ENCODE measurements at regions not wholly inside any gene's neighbourhood (a gene's known extent, or its start where the extent isn't known, plus 50 kb on each side); places are given as distances from the start of the nearest gene placed in this dataset.

GRCh38 chr3:67077656-67078055 is 79.5 kb downstream of the KBTBD8 start:
- Mint-ChIP-seq H3K9me3 (no peaks in the 10 kb centered on the region), H3K27ac (no peak overlapping the region), H3K36me3 (no peaks in the 10 kb centered on the region), H3K27me3 (no peaks in the 10 kb centered on the region), H3K4me3 (no peak overlapping the region), H3K4me1 (ENCODE audit: unreplicated experiment) (peaks cover 5% of the 10 kb centered on the region)
- no peak for TF ChIP-seq CTCF (conservative IDR thresholded peaks at IDR 0.05)
- DNase-seq (ENCODE audit: extremely low spot score, unreplicated experiment): no peak

GRCh38 chr3:67082533-67083024 is 84.5 kb downstream of the KBTBD8 start:
- no peak for TF ChIP-seq CTCF (conservative IDR thresholded peaks at IDR 0.05)
- Mint-ChIP-seq H3K36me3 (no peaks in the 10 kb centered on the region), H3K9me3 (peaks cover 4% of the 10 kb centered on the region), H3K4me3 (no peak overlapping the region), H3K4me1 (ENCODE audit: unreplicated experiment) (no peaks in the 10 kb centered on the region), H3K27ac (no peak overlapping the region), H3K27me3 (no peaks in the 10 kb centered on the region)
- DNase-seq (ENCODE audit: extremely low spot score, unreplicated experiment): no peak

DNA sequence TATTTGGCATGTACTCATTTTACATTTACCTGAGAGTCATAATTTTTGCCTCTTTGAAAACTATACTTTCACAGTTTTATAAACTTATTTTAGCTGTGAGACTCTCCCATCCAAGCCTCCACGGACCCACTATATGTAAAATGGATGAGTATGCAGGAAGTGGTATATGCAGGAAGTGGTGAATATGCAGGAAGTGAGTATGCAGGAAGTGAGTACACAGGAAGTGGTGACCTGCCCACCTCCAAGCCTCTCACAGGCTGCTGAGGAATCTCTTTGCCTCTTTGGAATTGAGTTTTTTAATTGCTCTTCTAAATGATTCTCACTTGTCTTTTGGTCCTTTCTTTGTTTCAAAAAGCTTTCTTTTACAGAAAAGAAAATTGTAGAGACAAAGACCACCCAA is 85.2 kb downstream of the KBTBD8 start:
- peaks cover 4% of the 10 kb centered on the region for H3K9me3 Mint-ChIP-seq
- H3K27me3 Mint-ChIP-seq: no peaks in the 10 kb centered on the region
- no peaks in the 10 kb centered on the region for H3K36me3 Mint-ChIP-seq
- H3K27ac Mint-ChIP-seq: no peak overlapping the region
- DNase-seq (ENCODE audit: extremely low spot score, unreplicated experiment): no peak
- H3K4me3 Mint-ChIP-seq: no peak overlapping the region
- no peak for TF ChIP-seq CTCF (conservative IDR thresholded peaks at IDR 0.05)
- H3K4me1 Mint-ChIP-seq (ENCODE audit: unreplicated experiment): no peaks in the 10 kb centered on the region

DNA sequence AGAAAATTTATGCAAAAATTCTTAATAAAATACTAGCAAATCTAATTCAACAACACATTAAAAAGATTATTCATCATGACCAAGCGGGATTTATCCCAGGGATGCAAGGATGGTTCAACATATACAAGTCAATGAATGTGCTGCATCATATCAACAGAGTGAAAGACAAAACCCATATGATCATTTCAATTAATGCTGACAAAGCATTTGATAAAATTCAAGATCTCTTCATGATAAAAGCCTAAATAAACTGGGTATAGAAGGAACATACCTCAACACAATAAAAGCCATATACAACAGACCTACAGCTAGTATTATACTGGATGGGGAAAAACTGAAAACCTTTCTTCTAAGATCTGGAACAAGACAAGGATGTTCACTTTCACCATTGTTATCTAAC is 89.7 kb downstream of the KBTBD8 start:
- no peaks in the 10 kb centered on the region for H3K4me1 Mint-ChIP-seq (ENCODE audit: unreplicated experiment)
- H3K27me3 Mint-ChIP-seq: no peaks in the 10 kb centered on the region
- H3K27ac Mint-ChIP-seq: no peak overlapping the region
- peaks cover 4% of the 10 kb centered on the region for H3K9me3 Mint-ChIP-seq
- no peaks in the 10 kb centered on the region for H3K36me3 Mint-ChIP-seq
- no peak overlapping the region for H3K4me3 Mint-ChIP-seq
- no peak for DNase-seq (ENCODE audit: extremely low spot score, unreplicated experiment)
- TF ChIP-seq CTCF (conservative IDR thresholded peaks at IDR 0.05): no peak

DNA sequence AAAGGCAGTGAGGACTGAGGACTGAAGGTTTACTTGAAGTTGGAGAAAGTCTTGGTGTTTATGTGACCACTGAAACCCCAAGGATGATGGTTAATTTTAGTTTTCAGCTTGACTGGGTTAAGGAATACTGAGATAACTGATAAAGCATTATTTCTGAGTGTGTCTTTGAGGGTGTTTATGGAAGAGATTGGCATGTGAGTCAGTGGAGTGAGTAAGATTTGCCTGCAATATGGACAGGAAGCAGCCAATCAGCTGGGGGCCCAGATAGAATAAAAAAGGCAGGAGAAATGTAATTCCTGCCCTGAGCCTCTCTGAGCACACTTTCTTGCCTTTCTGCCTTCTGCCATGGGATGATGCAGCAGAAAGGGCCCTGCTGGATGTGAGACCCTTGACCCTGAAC is 92.4 kb downstream of the KBTBD8 start:
- no peaks in the 10 kb centered on the region for H3K27me3 Mint-ChIP-seq
- DNase-seq (ENCODE audit: extremely low spot score, unreplicated experiment): no peak
- peaks cover 4% of the 10 kb centered on the region for H3K9me3 Mint-ChIP-seq
- H3K36me3 Mint-ChIP-seq: no peaks in the 10 kb centered on the region
- peaks cover 12% of the 10 kb centered on the region for H3K4me1 Mint-ChIP-seq (ENCODE audit: unreplicated experiment)
- TF ChIP-seq CTCF (conservative IDR thresholded peaks at IDR 0.05): no peak
- H3K27ac Mint-ChIP-seq: no peak overlapping the region
- H3K4me3 Mint-ChIP-seq: no peak overlapping the region

DNA sequence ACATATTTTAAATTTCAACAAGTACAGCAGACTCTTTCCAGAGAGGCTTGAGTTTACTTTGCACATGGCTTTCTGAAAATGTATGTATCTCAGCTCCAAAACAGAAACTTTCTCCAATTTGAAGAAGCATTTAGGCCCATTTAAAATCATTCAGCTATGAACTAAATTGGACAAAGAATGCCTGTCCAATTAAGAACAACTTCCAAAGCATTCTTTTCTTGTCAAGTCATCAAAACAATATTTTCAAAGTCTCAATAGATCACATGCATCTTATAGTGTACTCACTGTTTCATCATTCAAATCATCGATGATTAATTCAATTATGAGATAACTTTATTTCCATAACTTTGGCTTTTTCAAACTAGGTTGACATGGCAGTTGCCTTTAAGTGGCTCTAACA is 95.2 kb downstream of the KBTBD8 start:
- no peak overlapping the region for H3K27ac Mint-ChIP-seq
- H3K36me3 Mint-ChIP-seq: no peaks in the 10 kb centered on the region
- H3K4me3 Mint-ChIP-seq: no peak overlapping the region
- no peaks in the 10 kb centered on the region for H3K9me3 Mint-ChIP-seq
- no peaks in the 10 kb centered on the region for H3K27me3 Mint-ChIP-seq
- TF ChIP-seq CTCF (conservative IDR thresholded peaks at IDR 0.05): no peak
- no peak for DNase-seq (ENCODE audit: extremely low spot score, unreplicated experiment)
- H3K4me1 Mint-ChIP-seq (ENCODE audit: unreplicated experiment): peaks cover 14% of the 10 kb centered on the region

Measured in type B pancreatic cell (in vitro differentiated cells).